Loucy (cell line): ENCODE measurements at regions not wholly inside any gene's neighbourhood (a gene's known extent, or its start where the extent isn't known, plus 50 kb on each side); places are given as distances from the start of the nearest gene placed in this dataset.

Source experiments
- H2AFZ ChIP-seq: fragments of 200-600 bp; sonication (generic); 2 replicates; pipeline ENCODE4 v1.6.0; 2016; ENCODE audit warnings: antibody characterized with exemption, mild to moderate bottlenecking, low read length, moderate library complexity
- H3F3A ChIP-seq: fragments of 200-600 bp; 2 replicates; pipeline ENCODE4 v1.6.0; 2016; ENCODE audit warnings: antibody characterized with exemption, low read depth, mild to moderate bottlenecking
- H3K27me3 ChIP-seq: fragments of 200-600 bp; sonication (generic); 2 replicates; pipeline ENCODE4 v1.6.1; 2014; ENCODE audit warnings: low read length, mild to moderate bottlenecking; ENCODE audit not compliant: insufficient read depth, poor library complexity, severe bottlenecking
- H3K36me3 ChIP-seq: fragments of 200-600 bp; sonication (generic); 2 replicates; pipeline ENCODE4 v1.6.1; 2016; ENCODE audit warnings: low read length; ENCODE audit not compliant: insufficient read depth
- H3K4me1 ChIP-seq: fragments of 200-600 bp; sonication (generic); 2 replicates; pipeline ENCODE4 v1.5.1; 2014; ENCODE audit warnings: low read length, mild to moderate bottlenecking; ENCODE audit not compliant: insufficient read depth, poor library complexity, severe bottlenecking
- H3K4me2 ChIP-seq: fragments of 200-600 bp; sonication (generic); 2 replicates; pipeline ENCODE4 v1.6.0; 2014; ENCODE audit warnings: antibody characterized with exemption, low read length, low read depth, mild to moderate bottlenecking; ENCODE audit not compliant: poor library complexity, severe bottlenecking
- H3K4me3 ChIP-seq: fragments of 200-600 bp; sonication (generic); 2 replicates; pipeline ENCODE4 v1.5.1; 2014; ENCODE audit warnings: low read length, mild to moderate bottlenecking, mixed read lengths; ENCODE audit not compliant: poor library complexity, severe bottlenecking
- H3K79me2 ChIP-seq: fragments of 200-600 bp; sonication (generic); 2 replicates; pipeline ENCODE4 v1.6.1; 2014; ENCODE audit warnings: low read length; ENCODE audit not compliant: insufficient read depth
- H3K9ac ChIP-seq: fragments of 200-600 bp; sonication (generic); 2 replicates; pipeline ENCODE4 v1.6.0; 2014; ENCODE audit warnings: mild to moderate bottlenecking, low read depth, low read length, moderate library complexity; ENCODE audit not compliant: poor library complexity, severe bottlenecking
- H3K9me2 ChIP-seq: fragments of 200-600 bp; sonication (generic); replicated peaks from 2 replicates; pipeline ENCODE4 v1.6.1; 2016; ENCODE audit warnings: low read depth, low read length, mixed read lengths
- H3K9me3 ChIP-seq: fragments of 200-600 bp; sonication (generic); 2 replicates; pipeline ENCODE4 v1.6.1; 2014; ENCODE audit warnings: mild to moderate bottlenecking, antibody characterized with exemption, low read length, low read depth; ENCODE audit not compliant: insufficient read depth
- H4K20me1 ChIP-seq: fragments of 200-600 bp; sonication (generic); 2 replicates; pipeline ENCODE4 v1.6.0; 2014; ENCODE audit warnings: antibody characterized with exemption, low read length, mild to moderate bottlenecking; ENCODE audit not compliant: insufficient read depth, poor library complexity, severe bottlenecking
- EZH2phosphoT487 ChIP-seq: fragments of 200-600 bp; IDR thresholded peaks from 2 replicates; pipeline ENCODE4 v1.6.1; 2018; ENCODE audit warnings: antibody characterized with exemption, mild to moderate bottlenecking, moderate library complexity, borderline replicate concordance
- TF ChIP-seq, protein P1 (sequence below): fragments of 200-600 bp; sonication (generic); conservative IDR thresholded peaks from 2 replicates; pipeline ENCODE4 v1.5.1; 2014; ENCODE audit warnings: mild to moderate bottlenecking, antibody characterized with exemption, low read length

DNA sequence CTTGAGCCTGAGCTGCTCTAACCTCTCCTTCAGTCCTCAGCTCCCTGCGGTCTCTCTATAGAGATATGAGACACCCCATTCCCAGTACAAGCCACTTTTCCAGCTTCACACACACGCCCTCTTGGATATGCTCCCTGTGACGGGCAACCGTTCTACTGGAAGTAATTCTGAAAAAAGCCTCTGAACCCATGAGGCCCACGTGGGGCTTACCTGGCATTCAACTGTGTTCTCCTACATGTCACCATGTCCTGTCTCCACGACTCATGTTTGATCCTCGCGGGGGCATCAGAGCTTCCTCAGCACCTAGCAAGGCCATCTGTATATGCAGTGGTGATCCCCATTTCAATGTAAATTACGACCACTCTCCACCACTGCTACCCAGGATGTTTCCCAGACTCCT, 69.2 kb upstream of the DUSP22 start:
- Histone ChIP-seq H4K20me1 (no peaks in the 10 kb centered on the region), H3K9me2 (no peaks in the 10 kb centered on the region), H3K4me1 (peaks cover 30% of the 10 kb centered on the region), H3K27me3 (no peaks in the 10 kb centered on the region), H3K9ac (no peak overlapping the region), H3K4me3 (no peak overlapping the region), H3K9me3 (0 out of 2 replicates have a peak, but pooled peaks cover 3% of the 10 kb centered on the region), H3K4me2 (no peak overlapping the region), H3K36me3 (no peaks in the 10 kb centered on the region), H3K79me2 (no peaks in the 10 kb centered on the region), H3F3A (no peaks in the 10 kb centered on the region), H2AFZ (no peak overlapping the region)
- TF ChIP-seq, protein P1, sequence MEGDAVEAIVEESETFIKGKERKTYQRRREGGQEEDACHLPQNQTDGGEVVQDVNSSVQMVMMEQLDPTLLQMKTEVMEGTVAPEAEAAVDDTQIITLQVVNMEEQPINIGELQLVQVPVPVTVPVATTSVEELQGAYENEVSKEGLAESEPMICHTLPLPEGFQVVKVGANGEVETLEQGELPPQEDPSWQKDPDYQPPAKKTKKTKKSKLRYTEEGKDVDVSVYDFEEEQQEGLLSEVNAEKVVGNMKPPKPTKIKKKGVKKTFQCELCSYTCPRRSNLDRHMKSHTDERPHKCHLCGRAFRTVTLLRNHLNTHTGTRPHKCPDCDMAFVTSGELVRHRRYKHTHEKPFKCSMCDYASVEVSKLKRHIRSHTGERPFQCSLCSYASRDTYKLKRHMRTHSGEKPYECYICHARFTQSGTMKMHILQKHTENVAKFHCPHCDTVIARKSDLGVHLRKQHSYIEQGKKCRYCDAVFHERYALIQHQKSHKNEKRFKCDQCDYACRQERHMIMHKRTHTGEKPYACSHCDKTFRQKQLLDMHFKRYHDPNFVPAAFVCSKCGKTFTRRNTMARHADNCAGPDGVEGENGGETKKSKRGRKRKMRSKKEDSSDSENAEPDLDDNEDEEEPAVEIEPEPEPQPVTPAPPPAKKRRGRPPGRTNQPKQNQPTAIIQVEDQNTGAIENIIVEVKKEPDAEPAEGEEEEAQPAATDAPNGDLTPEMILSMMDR = no peak
- TF ChIP-seq EZH2phosphoT487 = no peak

DNA sequence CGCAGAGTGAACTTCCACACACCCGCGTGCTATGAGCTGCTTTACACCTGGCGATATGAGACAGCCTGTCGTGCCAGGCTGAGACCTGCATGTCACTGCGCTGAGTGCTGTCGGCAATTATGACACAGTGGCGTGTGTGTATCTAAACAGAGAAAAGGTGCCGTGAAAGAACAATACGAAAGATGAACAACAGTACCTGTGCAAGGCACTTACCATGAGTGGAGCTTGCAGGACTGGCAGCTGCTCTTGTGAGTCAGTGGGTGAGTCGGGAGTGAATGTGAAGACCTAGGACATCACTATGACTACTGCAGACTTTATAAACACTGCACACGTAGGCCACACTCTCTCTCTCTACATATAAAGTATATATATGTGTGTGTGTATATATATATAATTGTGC, 68.5 kb upstream of the DUSP22 start:
- H3K9ac ChIP-seq = no peak overlapping the region
- no peak overlapping the region for H3K4me3 ChIP-seq
- no peaks in the 10 kb centered on the region for H3K9me2 ChIP-seq
- H4K20me1 ChIP-seq = no peaks in the 10 kb centered on the region
- H3K36me3 ChIP-seq = no peaks in the 10 kb centered on the region
- H3K4me1 ChIP-seq = peaks cover 25% of the 10 kb centered on the region
- no peaks in the 10 kb centered on the region for H3K27me3 ChIP-seq
- 0 out of 2 replicates have a peak, but pooled peaks cover 3% of the 10 kb centered on the region for H3K9me3 ChIP-seq
- H3K4me2 ChIP-seq = no peak overlapping the region
- H3K79me2 ChIP-seq = no peaks in the 10 kb centered on the region
- TF ChIP-seq, protein P1 = no peak
- TF ChIP-seq EZH2phosphoT487 = no peak
- no peak overlapping the region for H2AFZ ChIP-seq
- no peaks in the 10 kb centered on the region for H3F3A ChIP-seq

DNA sequence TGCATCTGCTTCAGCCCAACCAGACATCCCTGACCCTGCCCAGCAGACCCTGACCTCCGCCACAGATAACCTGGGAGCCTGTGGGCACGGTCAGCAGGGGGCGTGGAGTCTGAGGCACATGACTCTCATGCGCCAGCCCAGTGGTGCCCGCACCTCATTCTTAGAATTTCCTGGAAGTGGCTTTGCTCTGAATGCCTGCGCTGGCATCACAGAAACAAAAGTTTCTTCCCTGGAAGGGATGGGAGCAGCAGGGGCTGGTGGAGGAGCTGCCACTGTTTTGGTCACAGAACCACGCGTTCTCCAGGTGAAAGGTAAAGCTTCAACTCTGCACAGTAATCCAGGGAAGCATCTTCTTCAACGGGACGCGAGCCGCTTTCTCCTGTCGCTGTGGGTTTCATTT, 67.9 kb upstream of the DUSP22 start:
- Histone ChIP-seq H3F3A (no peaks in the 10 kb centered on the region), H3K9me3 (0 out of 2 replicates have a peak, but pooled peaks cover 3% of the 10 kb centered on the region), H3K4me2 (no peak overlapping the region), H3K4me3 (no peak overlapping the region), H3K9ac (no peak overlapping the region), H3K9me2 (no peaks in the 10 kb centered on the region), H2AFZ (no peak overlapping the region), H3K4me1 (peaks cover 25% of the 10 kb centered on the region), H3K79me2 (no peaks in the 10 kb centered on the region), H4K20me1 (no peaks in the 10 kb centered on the region), H3K27me3 (no peaks in the 10 kb centered on the region), H3K36me3 (no peaks in the 10 kb centered on the region)
- no peak for TF ChIP-seq EZH2phosphoT487
- TF ChIP-seq, protein P1 = no peak
